ENCODE measurements at regions not wholly inside any gene's neighbourhood (a gene's known extent, or its start where the extent isn't known, plus 50 kb on each side); places are given as distances from the start of the nearest gene placed in this dataset.

- no peak for DNase-seq
Observed at GRCh38 chr4:165612936-165613335, 234.1 kb downstream of the CPE start.

GRCh38 chr4:165613581-165613980, 234.8 kb downstream of the CPE start:
- no peak for DNase-seq

GRCh38 chr4:165620913-165621312, 242.1 kb downstream of the CPE start:
- peak; percentile 4 for DNase-seq

- DNase-seq, result no peak
Observed at GRCh38 chr4:165621983-165622382, 243.2 kb downstream of the CPE start.

GRCh38 chr4:165625281-165625680, 246.5 kb downstream of the CPE start:
- DNase-seq, result no peak

GRCh38 chr4:165626316-165626715, 246.7 kb upstream of the TLL1 start:
- DNase-seq, result no peak

- DNase-seq, result no peak
Observed at GRCh38 chr4:165627128-165627527, 245.9 kb upstream of the TLL1 start.

GRCh38 chr4:165627548-165627947, 245.5 kb upstream of the TLL1 start:
- no peak for DNase-seq

GRCh38 chr4:165628572-165628971, 244.5 kb upstream of the TLL1 start:
- DNase-seq, result no peak

GRCh38 chr4:165630671-165631070, 242.4 kb upstream of the TLL1 start:
- DNase-seq, result no peak

GRCh38 chr4:165631208-165631894, 241.7 kb upstream of the TLL1 start:
- DNase-seq, result no peak

GRCh38 chr4:165631912-165632311, 241.1 kb upstream of the TLL1 start:
- peak; percentile 72 for DNase-seq

- no peak for DNase-seq
Observed at GRCh38 chr4:165634766-165635165, 238.3 kb upstream of the TLL1 start.

- peak; percentile 83 for DNase-seq
Observed at GRCh38 chr4:165635381-165635780, 237.7 kb upstream of the TLL1 start.

- DNase-seq, result no peak
Observed at GRCh38 chr4:165635951-165636350, 237.1 kb upstream of the TLL1 start.

GRCh38 chr4:165651901-165652300, 221.1 kb upstream of the TLL1 start:
- no peak for DNase-seq

- no peak for DNase-seq
Observed at GRCh38 chr4:165654556-165654955, 218.5 kb upstream of the TLL1 start.

GRCh38 chr4:165656399-165656798, 216.6 kb upstream of the TLL1 start:
- DNase-seq, result no peak

- DNase-seq, result no peak
Observed at GRCh38 chr4:165656829-165657490, 216.1 kb upstream of the TLL1 start.

GRCh38 chr4:165662341-165662740, 210.7 kb upstream of the TLL1 start:
- DNase-seq, result no peak

GRCh38 chr4:165663411-165663810, 209.6 kb upstream of the TLL1 start:
- DNase-seq, result no peak

GRCh38 chr4:165666836-165667235, 206.2 kb upstream of the TLL1 start:
- DNase-seq, result no peak

GRCh38 chr4:165667969-165668368, 205.1 kb upstream of the TLL1 start:
- no peak for DNase-seq

- DNase-seq, result no peak
Observed at GRCh38 chr4:165668694-165669093, 204.3 kb upstream of the TLL1 start.

- no peak for DNase-seq
Observed at GRCh38 chr4:165677081-165677480, 196.0 kb upstream of the TLL1 start.

All from NCI-H2171 treated with DMSO at 0.1 percent for 48 hours (cell line).